BJ (cell line): ENCODE measurements at regions not wholly inside any gene's neighbourhood (a gene's known extent, or its start where the extent isn't known, plus 50 kb on each side); places are given as distances from the start of the nearest gene placed in this dataset. TPM values are rescaled to one million over a fixed set of nuclear protein-coding genes. Genes with fewer than 3 reads are reported as not detected.

Source experiments
- CTCF ChIA-PET: fragments of 350-600 bp; formaldehyde crosslinking; extraction: SDS; loops from one replicate; lab custom pipeline; 2021; ENCODE audit warnings: antibody characterized with exemption, inconsistent platforms; lab: Yijun Ruan, JAX
- POLR2A ChIA-PET: fragments of 300-600 bp; sonication (Branson Sonifier 250); formaldehyde crosslinking; extraction: SDS; loops from one replicate; lab custom pipeline; 2021; ENCODE audit warnings: antibody characterized with exemption; lab: Charles Lee
- DNase-seq: peaks from one replicate; pipeline ENCODE4 v3.0.0-alpha.2; 2011; ENCODE audit warnings: low read depth
- H3K27me3 ChIP-seq: 2 replicates; pipeline ENCODE4 v1.6.0; 2011; ENCODE audit warnings: low read length; ENCODE audit not compliant: control insufficient read depth, insufficient read depth
- H3K36me3 ChIP-seq: 2 replicates; pipeline ENCODE4 v1.5.1; 2011; ENCODE audit warnings: low read length; ENCODE audit not compliant: control insufficient read depth, insufficient read depth
- H3K4me3 ChIP-seq: 2 replicates; pipeline ENCODE4 v1.5.1; 2011; ENCODE audit warnings: low read depth, mild to moderate bottlenecking, control low read depth, low read length
- CTCF ChIP-seq: IDR thresholded peaks from 2 replicates; pipeline ENCODE4 v1.5.1; 2011; ENCODE audit warnings: low read depth, mild to moderate bottlenecking, control low read depth, inconsistent platforms, low read length, moderate library complexity; ENCODE audit not compliant: insufficient read depth
- small RNA-seq: library from RNA; depleted of rRNA; stranded (forward); fragments of <200 nt; gene quantifications from one replicate; pipeline ENCODE3, GENCODE V24; 2012; ENCODE audit warnings: low replicate concordance, low read depth; ENCODE audit not compliant: insufficient read length

DNA sequence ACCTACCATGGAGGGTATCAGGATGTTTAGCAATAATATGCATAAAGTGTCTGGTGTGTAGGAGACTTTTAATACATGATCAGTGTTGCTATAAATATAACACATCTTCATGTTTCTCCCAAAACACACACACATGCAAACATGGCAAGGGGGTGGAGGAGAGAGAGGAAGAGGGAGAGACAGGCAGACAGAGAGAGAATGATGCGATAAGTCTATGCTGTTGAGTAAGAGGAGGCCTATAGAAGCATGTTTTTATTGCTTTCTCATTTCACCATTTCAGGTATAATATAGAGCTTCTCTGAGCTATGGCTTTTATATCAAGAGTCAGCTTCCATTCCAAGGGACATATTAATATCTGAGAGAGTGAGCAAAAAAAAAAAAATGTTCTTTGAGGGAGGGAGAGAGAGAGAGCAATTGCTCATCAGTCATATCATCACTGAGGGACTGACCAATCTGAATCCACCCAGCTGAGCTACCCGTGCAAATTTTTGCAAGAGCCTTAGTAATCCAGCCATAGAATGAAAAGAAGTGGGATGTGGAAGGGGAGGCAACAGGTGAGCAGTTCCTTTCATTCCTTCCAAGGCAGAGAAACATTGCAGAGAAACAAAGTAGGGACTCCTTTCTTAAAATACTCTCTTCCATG is 54.8 kb upstream of the RASSF8 start:
- no peak for TF ChIP-seq CTCF
- DNase-seq: no peak
- ChIA-PET POLR2A (no interaction called here), CTCF (no interaction called here)
- H3K27me3 ChIP-seq: no peaks in the 10 kb centered on the region
- H3K4me3 ChIP-seq: no peak overlapping the region
- H3K36me3 ChIP-seq: no peaks in the 10 kb centered on the region

DNA sequence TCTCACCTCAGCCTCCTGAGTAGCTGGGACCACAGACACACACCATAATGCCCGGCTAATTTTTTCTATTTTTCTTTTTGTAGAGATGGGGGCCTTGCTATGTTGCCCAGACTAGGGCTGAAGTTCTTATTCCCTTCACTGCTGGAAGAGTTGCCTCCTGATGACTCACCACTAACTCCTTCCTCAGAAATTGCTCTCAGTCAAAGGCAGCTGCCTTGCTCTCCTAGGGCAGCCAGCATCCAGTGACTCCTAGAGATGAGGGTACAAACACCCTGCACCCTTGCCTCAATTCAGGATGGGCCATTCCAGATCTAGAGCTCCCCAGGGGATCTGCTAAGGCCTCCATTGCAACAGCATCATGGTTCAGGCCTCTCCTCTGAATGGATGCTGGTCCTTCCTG is 54.0 kb upstream of the RASSF8 start:
- Histone ChIP-seq H3K36me3 (no peaks in the 10 kb centered on the region), H3K27me3 (no peaks in the 10 kb centered on the region), H3K4me3 (no peak overlapping the region)
- no peak for DNase-seq
- ChIA-PET CTCF (interaction anchor here (1.2 kb wide), 1 partner anchor 9 kb away, joined by 3 read pairs; no protein-coding TSS in a partner anchor), POLR2A (no interaction called here)
- TF ChIP-seq CTCF: no peak

DNA sequence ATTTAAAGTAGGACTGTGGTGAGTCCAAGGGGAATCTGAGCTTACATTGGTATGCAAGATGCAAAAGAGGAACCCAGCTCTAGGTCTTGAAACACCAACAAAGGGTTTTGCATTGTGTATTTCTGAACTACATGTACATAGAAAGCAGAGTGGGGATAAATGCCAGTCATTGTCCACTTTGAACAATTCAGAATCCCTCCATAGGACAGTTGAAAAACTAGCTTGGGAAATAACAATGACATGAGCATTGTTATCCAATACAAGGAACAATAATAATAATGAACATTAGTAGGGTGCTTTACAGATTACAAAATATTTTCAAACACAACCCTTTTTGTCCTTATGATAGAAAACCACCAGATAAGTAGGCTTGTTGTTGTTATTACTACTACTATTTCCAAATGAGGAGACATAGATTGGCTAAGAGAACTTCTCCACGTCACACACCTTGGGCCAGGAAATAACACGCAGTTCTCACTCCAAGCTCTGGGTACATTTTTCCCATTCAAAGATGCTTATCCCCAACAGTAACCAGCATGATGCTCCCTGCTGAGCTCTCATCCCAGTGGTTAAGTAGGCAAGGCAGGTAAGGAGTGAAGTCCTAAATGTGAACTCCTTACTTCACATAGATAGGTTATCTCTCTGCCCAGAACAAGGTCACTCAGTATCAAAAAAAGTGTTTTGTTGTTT is 51.7 kb upstream of the RASSF8 start:
- Histone ChIP-seq H3K4me3 (no peak overlapping the region), H3K27me3 (no peaks in the 10 kb centered on the region), H3K36me3 (no peaks in the 10 kb centered on the region)
- ChIA-PET CTCF (interaction anchor here (0.7 to 1.6 kb wide), 2 partner anchors 9 to 14 kb away, joined by 3 to 4 read pairs; no protein-coding TSS in a partner anchor), POLR2A (no interaction called here)
- DNase-seq: no peak
- TF ChIP-seq CTCF: no peak

Small RNA genes lying in the stretch of these regions (small RNA-seq; reads per million reads assigned to genes)
- gene RN7SKP262: not detected
